Neural crest cell (in vitro differentiated cells): ENCODE measurements at regions not wholly inside any gene's neighbourhood (a gene's known extent, or its start where the extent isn't known, plus 50 kb on each side); places are given as distances from the start of the nearest gene placed in this dataset.
A peak's percentile ranks its signal among the peaks of the same experiment; 100 is the strongest.

Experiments used
- DNase-seq: peaks from one replicate; pipeline ENCODE4 v3.0.0; 2021; ENCODE audit warnings: low read depth, mixed read lengths, low spot score
- H3K27ac Mint-ChIP-seq: one replicate; pipeline ENCODE4 v1.8.0; 2021; ENCODE audit warnings: mild to moderate bottlenecking, mixed read lengths; ENCODE audit not compliant: unreplicated experiment
- H3K27me3 Mint-ChIP-seq: 2 replicates; pipeline ENCODE4 v1.8.0; 2021; ENCODE audit warnings: low read depth, mild to moderate bottlenecking, mixed read lengths
- H3K36me3 Mint-ChIP-seq: 2 replicates; pipeline ENCODE4 v1.8.0; 2021; ENCODE audit warnings: low read depth, mild to moderate bottlenecking, mixed read lengths
- H3K4me1 Mint-ChIP-seq: 2 replicates; pipeline ENCODE4 v1.8.0; 2021; ENCODE audit warnings: mixed read lengths
- H3K4me3 Mint-ChIP-seq: one replicate; pipeline ENCODE4 v1.8.0; 2021; ENCODE audit warnings: mild to moderate bottlenecking, mixed read lengths
- H3K9me3 Mint-ChIP-seq: 2 replicates; pipeline ENCODE4 v1.8.0; 2021; ENCODE audit warnings: mixed read lengths
- TF ChIP-seq, protein P1 (sequence below): fragments of 200-600 bp; sonication (generic); conservative IDR thresholded peaks from 2 replicates; pipeline ENCODE4 v1.5.0; 2021; ENCODE audit warnings: antibody characterized with exemption, mild to moderate bottlenecking

DNA sequence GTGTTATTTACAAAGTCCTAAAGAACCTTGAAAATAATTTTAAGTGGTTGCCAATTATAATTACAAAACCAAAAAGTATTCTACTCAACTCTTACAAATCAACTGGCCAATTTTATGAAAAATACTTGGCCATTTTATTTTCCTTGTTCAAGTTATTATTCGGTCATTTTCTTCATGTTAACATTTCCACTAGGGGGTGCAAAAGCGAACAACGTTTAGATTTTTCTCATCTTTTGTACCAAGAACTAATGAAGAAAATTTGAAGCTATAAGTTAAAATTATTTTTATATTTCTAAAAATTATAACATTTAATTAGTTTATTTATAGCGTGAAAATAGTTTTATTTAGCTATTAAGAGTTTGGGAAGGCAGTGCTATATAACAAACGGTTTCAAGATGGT, 1453.3 kb downstream of the MAT2B start:
- no peaks in the 10 kb centered on the region for H3K4me1 Mint-ChIP-seq
- no peak overlapping the region for H3K4me3 Mint-ChIP-seq
- no peak for DNase-seq
- H3K9me3 Mint-ChIP-seq = no peaks in the 10 kb centered on the region
- no peak overlapping the region for H3K27ac Mint-ChIP-seq
- H3K36me3 Mint-ChIP-seq = no peaks in the 10 kb centered on the region
- no peaks in the 10 kb centered on the region for H3K27me3 Mint-ChIP-seq
- TF ChIP-seq, protein P1, sequence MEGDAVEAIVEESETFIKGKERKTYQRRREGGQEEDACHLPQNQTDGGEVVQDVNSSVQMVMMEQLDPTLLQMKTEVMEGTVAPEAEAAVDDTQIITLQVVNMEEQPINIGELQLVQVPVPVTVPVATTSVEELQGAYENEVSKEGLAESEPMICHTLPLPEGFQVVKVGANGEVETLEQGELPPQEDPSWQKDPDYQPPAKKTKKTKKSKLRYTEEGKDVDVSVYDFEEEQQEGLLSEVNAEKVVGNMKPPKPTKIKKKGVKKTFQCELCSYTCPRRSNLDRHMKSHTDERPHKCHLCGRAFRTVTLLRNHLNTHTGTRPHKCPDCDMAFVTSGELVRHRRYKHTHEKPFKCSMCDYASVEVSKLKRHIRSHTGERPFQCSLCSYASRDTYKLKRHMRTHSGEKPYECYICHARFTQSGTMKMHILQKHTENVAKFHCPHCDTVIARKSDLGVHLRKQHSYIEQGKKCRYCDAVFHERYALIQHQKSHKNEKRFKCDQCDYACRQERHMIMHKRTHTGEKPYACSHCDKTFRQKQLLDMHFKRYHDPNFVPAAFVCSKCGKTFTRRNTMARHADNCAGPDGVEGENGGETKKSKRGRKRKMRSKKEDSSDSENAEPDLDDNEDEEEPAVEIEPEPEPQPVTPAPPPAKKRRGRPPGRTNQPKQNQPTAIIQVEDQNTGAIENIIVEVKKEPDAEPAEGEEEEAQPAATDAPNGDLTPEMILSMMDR = peak; percentile 43

DNA sequence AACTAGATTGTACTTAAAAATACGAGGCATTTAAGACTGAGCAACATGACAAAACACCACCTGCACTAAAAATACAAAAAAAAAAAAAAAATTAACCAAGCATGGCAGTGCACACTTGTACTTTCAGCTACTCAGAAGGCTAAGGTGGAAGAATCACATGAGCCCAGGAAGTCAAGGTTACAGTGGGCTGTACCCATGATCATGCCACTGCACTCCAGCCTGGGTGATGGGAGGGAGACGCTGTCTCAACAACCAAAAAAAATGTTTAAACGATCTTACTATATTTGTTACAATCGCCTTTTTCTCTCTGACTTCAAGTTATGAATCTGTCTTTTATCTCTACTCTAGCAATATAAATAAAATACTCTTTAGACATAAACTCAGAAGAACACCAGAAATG, 1454.3 kb downstream of the MAT2B start:
- DNase-seq = no peak
- no peaks in the 10 kb centered on the region for H3K9me3 Mint-ChIP-seq
- H3K4me3 Mint-ChIP-seq = no peak overlapping the region
- no peaks in the 10 kb centered on the region for H3K36me3 Mint-ChIP-seq
- H3K4me1 Mint-ChIP-seq = no peaks in the 10 kb centered on the region
- H3K27me3 Mint-ChIP-seq = no peaks in the 10 kb centered on the region
- TF ChIP-seq, protein P1 = no peak
- no peak overlapping the region for H3K27ac Mint-ChIP-seq

DNA sequence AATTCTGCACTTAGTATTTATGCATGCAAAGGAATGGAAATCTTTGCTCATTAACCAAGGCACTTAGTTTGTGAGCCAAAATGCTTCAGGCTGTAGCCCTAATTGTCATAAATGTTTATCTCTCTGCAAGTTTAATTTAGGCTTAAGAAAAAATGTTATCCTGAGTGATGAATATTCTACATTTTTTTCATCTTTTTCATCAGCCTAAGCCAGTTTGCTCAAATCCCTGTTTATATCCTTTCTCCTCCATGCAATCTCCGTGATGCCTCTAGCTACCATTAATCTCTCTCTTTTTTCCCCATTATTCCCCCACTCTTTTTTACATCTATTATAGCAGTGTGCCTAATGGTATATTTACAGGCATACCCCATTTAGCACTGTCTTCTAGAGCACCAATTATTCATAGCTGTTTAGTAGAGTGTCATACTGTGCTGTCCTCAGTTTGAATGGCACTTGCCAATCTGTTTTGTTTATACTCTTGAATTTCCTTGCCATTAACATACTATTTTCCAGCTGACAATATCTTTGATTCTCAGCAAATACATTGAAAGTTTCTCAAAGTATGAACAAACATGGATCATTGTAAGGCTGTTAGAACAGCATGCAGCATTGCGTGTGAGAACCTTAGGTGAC, 1457.0 kb downstream of the MAT2B start:
- H3K4me1 Mint-ChIP-seq = no peaks in the 10 kb centered on the region
- no peak overlapping the region for H3K4me3 Mint-ChIP-seq
- H3K27ac Mint-ChIP-seq = no peak overlapping the region
- H3K9me3 Mint-ChIP-seq = no peaks in the 10 kb centered on the region
- no peaks in the 10 kb centered on the region for H3K27me3 Mint-ChIP-seq
- TF ChIP-seq, protein P1 = no peak
- H3K36me3 Mint-ChIP-seq = no peaks in the 10 kb centered on the region
- DNase-seq = no peak

DNA sequence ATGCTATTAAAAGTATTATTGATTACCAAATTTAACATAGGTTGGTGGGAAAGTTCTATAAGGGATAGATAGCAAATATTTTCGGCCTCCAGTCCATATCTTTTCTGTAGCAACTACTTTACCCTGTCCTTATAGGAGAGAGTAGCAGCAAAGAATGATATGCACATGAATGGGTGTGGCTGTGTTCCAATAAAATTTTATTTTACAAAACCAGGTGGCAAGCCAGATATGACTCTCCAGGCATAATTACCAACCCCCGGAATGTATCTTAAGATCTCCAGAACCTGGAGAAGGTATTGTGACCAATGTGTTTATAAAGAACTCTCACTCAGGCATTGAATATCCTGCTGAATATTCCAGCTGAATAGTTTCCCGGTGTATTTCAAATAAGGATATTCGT, 1461.2 kb downstream of the MAT2B start:
- DNase-seq = no peak
- Mint-ChIP-seq H3K4me1 (no peaks in the 10 kb centered on the region), H3K9me3 (no peaks in the 10 kb centered on the region), H3K27ac (no peak overlapping the region), H3K36me3 (no peaks in the 10 kb centered on the region), H3K4me3 (no peak overlapping the region), H3K27me3 (no peaks in the 10 kb centered on the region)
- TF ChIP-seq, protein P1 = no peak

DNA sequence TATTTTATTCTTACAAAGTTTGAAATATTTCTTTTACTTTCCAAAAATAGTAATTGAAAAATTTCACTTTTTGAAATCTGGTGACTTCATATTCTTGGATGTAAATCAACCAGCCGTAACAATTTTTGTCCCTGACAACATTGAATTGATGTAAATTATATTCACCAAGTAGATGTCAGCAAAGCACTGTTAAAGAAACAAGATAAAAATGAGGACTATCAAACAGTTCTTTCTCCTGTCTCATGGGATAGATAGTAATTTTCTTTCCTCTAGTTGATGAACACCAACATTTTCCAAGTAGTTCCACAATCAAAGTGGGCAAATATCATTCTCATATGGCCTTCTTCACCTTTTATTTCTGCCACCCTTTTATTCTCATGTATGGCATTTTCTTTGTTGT, 1461.9 kb downstream of the MAT2B start:
- H3K27ac Mint-ChIP-seq = no peak overlapping the region
- no peaks in the 10 kb centered on the region for H3K9me3 Mint-ChIP-seq
- no peaks in the 10 kb centered on the region for H3K4me1 Mint-ChIP-seq
- H3K27me3 Mint-ChIP-seq = no peaks in the 10 kb centered on the region
- TF ChIP-seq, protein P1 = no peak
- no peak for DNase-seq
- no peaks in the 10 kb centered on the region for H3K36me3 Mint-ChIP-seq
- H3K4me3 Mint-ChIP-seq = no peak overlapping the region
